ENCODE measurements at regions not wholly inside any gene's neighbourhood (a gene's known extent, or its start where the extent isn't known, plus 50 kb on each side); places are given as distances from the start of the nearest gene placed in this dataset.

- TF ChIP-seq, protein P1, sequence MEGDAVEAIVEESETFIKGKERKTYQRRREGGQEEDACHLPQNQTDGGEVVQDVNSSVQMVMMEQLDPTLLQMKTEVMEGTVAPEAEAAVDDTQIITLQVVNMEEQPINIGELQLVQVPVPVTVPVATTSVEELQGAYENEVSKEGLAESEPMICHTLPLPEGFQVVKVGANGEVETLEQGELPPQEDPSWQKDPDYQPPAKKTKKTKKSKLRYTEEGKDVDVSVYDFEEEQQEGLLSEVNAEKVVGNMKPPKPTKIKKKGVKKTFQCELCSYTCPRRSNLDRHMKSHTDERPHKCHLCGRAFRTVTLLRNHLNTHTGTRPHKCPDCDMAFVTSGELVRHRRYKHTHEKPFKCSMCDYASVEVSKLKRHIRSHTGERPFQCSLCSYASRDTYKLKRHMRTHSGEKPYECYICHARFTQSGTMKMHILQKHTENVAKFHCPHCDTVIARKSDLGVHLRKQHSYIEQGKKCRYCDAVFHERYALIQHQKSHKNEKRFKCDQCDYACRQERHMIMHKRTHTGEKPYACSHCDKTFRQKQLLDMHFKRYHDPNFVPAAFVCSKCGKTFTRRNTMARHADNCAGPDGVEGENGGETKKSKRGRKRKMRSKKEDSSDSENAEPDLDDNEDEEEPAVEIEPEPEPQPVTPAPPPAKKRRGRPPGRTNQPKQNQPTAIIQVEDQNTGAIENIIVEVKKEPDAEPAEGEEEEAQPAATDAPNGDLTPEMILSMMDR (IDR thresholded peaks at IDR 0.05): no peak
Observed at GRCh38 chr19:27881213-27881612, 1331.7 kb downstream of the UQCRFS1 start.

DNA sequence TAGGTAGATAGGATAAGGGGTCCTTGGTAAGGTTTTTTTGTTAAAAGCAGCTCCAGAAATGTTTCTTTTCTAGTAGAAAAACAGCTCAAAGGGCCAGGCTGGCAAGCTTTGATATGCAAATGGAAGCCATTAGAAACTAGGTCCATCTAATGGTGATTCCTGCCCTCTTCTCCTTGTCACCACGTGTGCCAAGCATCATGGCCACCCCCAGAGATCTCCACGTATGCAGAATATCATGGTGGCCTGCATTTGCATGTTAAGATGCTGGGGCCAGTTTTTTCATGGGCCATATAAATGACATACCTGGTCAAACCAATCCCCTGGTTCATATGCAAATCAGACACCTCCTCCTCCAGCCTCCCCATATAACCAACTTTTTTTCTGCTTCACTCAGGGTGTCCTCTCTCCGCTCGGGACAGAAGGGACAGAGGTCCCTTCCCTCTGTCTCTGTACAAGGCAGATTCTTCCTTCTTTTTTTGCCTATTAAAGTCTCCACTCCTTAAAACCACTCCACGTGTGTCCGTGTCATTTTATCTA is 1335.9 kb downstream of the UQCRFS1 start:
- TF ChIP-seq, protein P1 (IDR thresholded peaks at IDR 0.05): no peak

DNA sequence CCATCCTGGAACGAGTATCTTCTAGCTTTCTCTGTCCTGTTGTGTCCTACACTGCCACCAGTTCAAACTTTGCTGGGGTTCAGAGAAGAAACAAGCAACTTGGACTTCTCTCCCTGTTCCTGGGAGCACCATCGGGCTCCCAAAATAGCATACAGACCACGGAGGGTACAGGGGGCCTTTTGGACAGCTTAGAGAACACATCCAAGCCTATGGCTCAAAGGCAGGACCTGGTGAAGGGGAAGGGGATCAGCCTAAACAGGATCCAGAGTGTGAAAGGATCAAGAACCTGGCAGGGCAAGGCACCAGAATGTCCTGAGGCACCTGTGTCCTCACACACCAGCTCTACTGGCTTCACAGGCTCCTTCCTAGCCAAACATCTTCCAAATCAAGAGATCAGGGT is 1336.5 kb downstream of the UQCRFS1 start:
- TF ChIP-seq, protein P1 (IDR thresholded peaks at IDR 0.05): no peak

GRCh38 chr19:27872370-27872769 is 1340.6 kb downstream of the UQCRFS1 start:
- TF ChIP-seq, protein P1 (IDR thresholded peaks at IDR 0.05): no peak

DNA sequence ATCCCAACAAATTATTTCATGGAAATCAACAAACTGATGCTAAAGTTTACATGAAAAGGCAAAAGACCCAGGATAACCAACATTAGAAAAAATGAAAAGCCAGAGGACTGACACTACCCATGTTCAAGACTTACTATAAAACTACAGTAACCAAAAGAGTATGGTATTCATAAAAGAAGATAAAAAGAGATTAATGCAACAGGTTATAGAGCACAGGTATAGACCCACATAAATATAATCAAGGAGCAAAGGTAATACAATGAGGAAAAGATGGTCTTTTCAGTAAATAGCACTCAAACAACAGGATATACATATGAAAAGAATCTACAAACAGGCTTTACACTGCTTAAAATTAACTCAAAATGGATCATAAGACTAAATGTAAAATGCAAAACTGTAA is 1342.7 kb downstream of the UQCRFS1 start:
- TF ChIP-seq, protein P1 (IDR thresholded peaks at IDR 0.05): no peak

- TF ChIP-seq, protein P1 (IDR thresholded peaks at IDR 0.05): no peak
Observed at GRCh38 chr19:27868007-27868406, 1344.9 kb downstream of the UQCRFS1 start.

DNA sequence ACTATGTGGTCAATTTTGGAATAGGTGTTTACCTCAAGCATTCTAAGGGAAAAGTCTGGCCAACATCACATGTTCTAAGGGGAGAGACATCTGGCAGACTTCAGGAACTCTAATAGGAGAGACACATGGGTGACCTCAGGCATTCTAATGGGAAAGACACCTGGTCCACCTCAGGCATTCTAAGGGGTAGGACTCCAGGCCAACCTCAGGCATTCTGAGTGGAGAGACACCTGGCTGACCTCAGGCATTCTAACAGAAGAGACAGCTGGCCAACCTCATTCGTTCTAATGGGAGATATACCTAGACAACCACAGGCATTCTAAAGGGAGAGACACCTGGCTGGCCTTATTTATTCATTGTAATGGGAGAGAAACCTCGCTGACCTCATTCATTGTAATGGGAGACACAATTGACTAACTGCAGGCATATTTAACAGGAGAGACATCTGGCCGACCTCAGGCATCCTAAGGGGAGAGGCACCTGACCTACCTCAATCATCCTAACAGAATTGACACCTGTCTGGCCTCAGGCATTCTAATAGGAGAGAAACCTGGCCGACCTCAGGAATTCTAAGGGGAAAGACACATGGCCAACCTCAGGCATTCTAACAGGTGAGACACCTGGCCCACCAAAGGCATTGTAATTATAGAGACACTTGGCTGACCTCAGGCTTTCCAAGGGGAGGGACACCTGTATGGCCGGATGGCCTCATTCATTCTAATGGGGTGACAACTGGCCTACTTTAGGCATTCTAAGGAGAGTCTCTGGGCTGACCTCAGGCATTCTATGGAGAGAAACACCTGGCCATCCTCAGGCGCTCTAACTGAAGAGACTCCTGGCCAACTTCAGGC is 1346.8 kb downstream of the UQCRFS1 start:
- TF ChIP-seq, protein P1 (IDR thresholded peaks at IDR 0.05): no peak

All from LNCAP (cell line).